Neural crest cell (in vitro differentiated cells): ENCODE measurements at regions not wholly inside any gene's neighbourhood (a gene's known extent, or its start where the extent isn't known, plus 50 kb on each side); places are given as distances from the start of the nearest gene placed in this dataset.

Source experiments
- DNase-seq: peaks from one replicate; pipeline ENCODE4 v3.0.0; 2021; ENCODE audit warnings: low read depth, mixed read lengths, low spot score
- H3K27ac Mint-ChIP-seq: one replicate; pipeline ENCODE4 v1.8.0; 2021; ENCODE audit warnings: mild to moderate bottlenecking, mixed read lengths; ENCODE audit not compliant: unreplicated experiment
- H3K27me3 Mint-ChIP-seq: 2 replicates; pipeline ENCODE4 v1.8.0; 2021; ENCODE audit warnings: low read depth, mild to moderate bottlenecking, mixed read lengths
- H3K36me3 Mint-ChIP-seq: 2 replicates; pipeline ENCODE4 v1.8.0; 2021; ENCODE audit warnings: low read depth, mild to moderate bottlenecking, mixed read lengths
- H3K4me1 Mint-ChIP-seq: 2 replicates; pipeline ENCODE4 v1.8.0; 2021; ENCODE audit warnings: mixed read lengths
- H3K4me3 Mint-ChIP-seq: one replicate; pipeline ENCODE4 v1.8.0; 2021; ENCODE audit warnings: mild to moderate bottlenecking, mixed read lengths
- H3K9me3 Mint-ChIP-seq: 2 replicates; pipeline ENCODE4 v1.8.0; 2021; ENCODE audit warnings: mixed read lengths
- TF ChIP-seq, protein P1 (sequence below): fragments of 200-600 bp; sonication (generic); conservative IDR thresholded peaks from 2 replicates; pipeline ENCODE4 v1.5.0; 2021; ENCODE audit warnings: antibody characterized with exemption, mild to moderate bottlenecking

DNA sequence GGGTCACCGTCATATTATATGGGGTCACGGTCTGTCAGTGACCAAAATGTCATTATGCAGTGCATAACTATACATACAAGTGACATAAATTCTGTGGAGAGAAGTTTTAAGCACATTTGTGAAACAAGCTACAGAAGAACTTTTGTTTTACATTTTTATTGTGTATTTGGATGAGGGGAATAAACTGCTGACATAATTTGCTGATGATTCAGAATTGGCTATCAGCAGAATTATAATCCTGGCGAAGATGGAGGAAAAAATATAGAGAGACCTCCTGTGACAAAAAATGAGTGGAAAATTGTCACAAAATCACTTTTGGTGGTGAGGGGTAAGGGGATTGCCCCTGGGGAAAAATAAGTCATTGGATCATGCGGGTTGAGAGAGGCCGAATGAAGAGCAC, 116.3 kb upstream of the ANKRD55 start:
- no peaks in the 10 kb centered on the region for H3K27me3 Mint-ChIP-seq
- DNase-seq: no peak
- no peaks in the 10 kb centered on the region for H3K9me3 Mint-ChIP-seq
- TF ChIP-seq, protein P1, sequence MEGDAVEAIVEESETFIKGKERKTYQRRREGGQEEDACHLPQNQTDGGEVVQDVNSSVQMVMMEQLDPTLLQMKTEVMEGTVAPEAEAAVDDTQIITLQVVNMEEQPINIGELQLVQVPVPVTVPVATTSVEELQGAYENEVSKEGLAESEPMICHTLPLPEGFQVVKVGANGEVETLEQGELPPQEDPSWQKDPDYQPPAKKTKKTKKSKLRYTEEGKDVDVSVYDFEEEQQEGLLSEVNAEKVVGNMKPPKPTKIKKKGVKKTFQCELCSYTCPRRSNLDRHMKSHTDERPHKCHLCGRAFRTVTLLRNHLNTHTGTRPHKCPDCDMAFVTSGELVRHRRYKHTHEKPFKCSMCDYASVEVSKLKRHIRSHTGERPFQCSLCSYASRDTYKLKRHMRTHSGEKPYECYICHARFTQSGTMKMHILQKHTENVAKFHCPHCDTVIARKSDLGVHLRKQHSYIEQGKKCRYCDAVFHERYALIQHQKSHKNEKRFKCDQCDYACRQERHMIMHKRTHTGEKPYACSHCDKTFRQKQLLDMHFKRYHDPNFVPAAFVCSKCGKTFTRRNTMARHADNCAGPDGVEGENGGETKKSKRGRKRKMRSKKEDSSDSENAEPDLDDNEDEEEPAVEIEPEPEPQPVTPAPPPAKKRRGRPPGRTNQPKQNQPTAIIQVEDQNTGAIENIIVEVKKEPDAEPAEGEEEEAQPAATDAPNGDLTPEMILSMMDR: no peak
- H3K4me1 Mint-ChIP-seq: peaks cover 17% of the 10 kb centered on the region
- H3K27ac Mint-ChIP-seq: no peak overlapping the region
- no peaks in the 10 kb centered on the region for H3K36me3 Mint-ChIP-seq
- H3K4me3 Mint-ChIP-seq: no peak overlapping the region

DNA sequence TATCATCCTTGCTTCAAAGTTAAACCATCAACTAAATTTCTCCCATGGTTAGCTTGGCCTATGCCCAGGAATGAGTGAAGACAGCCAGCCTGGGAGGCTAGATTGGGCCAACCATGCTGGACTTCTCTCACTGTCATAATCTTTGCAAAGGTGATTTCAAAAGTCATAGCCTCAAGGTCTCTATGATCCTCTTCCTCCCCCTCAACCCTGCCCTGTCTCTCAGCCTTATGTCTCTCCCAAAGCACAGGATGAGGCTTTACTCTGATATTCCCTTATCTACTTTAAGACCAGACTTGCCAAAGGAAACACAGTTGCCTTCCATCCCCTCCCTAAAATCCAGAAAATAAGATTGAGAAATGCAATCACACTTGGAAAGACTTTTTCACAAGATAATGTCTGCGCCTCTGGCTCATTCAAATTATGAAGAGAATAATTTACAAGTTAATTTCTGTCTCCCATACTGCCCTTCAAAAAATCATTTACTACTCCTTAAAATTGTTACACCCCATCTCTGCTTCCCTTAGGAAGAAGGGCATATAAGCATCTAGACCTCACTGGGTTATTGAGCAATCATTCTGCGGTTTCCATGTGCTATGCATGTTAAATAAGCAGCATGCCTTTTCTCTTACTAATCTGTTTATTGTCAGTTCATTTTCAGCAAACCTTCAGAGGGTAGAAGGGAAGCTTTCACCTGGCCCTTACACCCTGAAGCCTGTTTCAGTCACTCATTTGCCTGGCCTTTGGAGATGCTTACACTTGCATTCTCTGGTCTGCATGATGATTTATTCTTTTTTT, 113.8 kb upstream of the ANKRD55 start:
- Mint-ChIP-seq H3K9me3 (no peaks in the 10 kb centered on the region), H3K4me1 (peaks cover 17% of the 10 kb centered on the region), H3K4me3 (no peak overlapping the region), H3K27ac (no peak overlapping the region), H3K27me3 (no peaks in the 10 kb centered on the region), H3K36me3 (no peaks in the 10 kb centered on the region)
- no peak for DNase-seq
- TF ChIP-seq, protein P1: no peak

DNA sequence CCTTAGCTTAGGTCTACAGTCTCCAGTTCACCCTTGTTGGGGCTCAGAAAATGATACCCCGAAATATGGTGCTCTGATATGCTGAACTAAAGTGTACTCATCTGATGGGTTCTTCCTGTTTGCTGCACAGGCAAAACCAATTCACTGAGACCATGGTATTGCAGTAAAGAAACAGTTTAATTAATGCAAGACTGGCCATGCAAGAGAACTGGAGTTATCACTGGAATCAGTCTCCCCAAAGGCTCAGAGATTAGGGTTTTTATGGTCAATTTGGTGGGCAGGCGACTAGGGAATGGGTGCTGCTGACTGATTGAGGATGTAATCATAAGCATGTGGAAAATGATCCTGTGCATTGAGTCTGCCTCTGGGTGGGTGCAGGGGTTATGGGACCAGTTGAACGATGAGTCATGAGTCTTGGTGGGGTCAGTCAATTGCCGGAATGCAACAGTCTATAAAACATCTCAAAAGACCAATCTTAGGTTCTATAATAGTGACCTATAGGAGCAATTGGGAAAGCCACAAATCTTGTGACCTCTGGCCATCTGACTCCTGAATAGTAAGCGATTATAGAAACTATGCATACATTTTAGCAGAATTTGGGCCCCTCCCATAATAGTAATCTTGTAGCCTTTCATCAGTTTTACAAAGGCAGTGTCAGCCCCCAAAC, 113.0 kb upstream of the ANKRD55 start:
- no peak for DNase-seq
- Mint-ChIP-seq H3K4me3 (no peak overlapping the region), H3K36me3 (no peaks in the 10 kb centered on the region), H3K27ac (no peak overlapping the region), H3K9me3 (no peaks in the 10 kb centered on the region), H3K27me3 (no peaks in the 10 kb centered on the region), H3K4me1 (peaks cover 17% of the 10 kb centered on the region)
- TF ChIP-seq, protein P1: no peak

DNA sequence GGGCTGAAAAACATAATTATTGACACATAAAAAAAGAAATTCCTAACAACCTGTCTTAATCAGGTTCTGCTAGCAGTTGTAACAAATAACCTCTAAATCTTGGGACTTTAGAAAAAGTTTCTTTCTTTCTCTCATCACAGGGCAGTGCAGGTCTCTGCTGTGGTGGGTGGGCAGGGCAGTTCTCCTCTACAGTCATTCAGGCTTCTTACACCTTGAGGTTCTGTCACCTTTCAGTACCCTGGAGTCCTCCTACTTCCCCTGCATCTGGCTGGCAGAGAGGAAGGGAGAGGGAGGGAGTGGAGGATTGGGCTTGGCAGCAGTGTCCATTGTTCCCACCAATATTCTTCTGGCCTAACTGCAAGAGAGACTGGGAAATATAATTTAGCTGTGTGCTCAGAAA, 112.2 kb upstream of the ANKRD55 start:
- no peak for DNase-seq
- Mint-ChIP-seq H3K9me3 (peaks cover 3% of the 10 kb centered on the region), H3K36me3 (peaks cover 3% of the 10 kb centered on the region), H3K27ac (no peak overlapping the region), H3K27me3 (no peaks in the 10 kb centered on the region), H3K4me1 (peaks cover 14% of the 10 kb centered on the region), H3K4me3 (no peak overlapping the region)
- TF ChIP-seq, protein P1: no peak

DNA sequence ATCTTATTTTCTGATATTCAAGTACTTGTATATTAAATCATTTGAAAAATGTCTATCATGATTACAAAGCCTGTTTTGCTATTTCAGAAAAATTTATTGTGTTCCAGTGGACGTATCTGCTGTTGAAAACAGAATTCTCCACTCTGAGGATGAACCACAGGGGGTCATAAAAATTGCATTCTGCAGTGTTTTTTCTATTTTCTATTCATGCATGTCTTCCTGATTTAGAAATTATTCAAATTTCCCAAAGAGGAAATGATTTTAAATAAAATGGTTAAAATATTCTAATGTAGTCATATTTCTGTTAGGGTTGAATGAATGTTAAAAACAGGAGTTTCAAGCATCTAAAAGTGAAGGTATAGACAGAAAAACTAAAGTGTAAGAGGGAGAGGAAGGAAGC, 111.5 kb upstream of the ANKRD55 start:
- DNase-seq: no peak
- peaks cover 6% of the 10 kb centered on the region for H3K9me3 Mint-ChIP-seq
- H3K27ac Mint-ChIP-seq: no peak overlapping the region
- peaks cover 10% of the 10 kb centered on the region for H3K4me1 Mint-ChIP-seq
- TF ChIP-seq, protein P1: no peak
- H3K27me3 Mint-ChIP-seq: no peaks in the 10 kb centered on the region
- H3K36me3 Mint-ChIP-seq: peaks cover 3% of the 10 kb centered on the region
- H3K4me3 Mint-ChIP-seq: no peak overlapping the region
